Choroid plexus epithelial cell (primary cell): ENCODE measurements at regions not wholly inside any gene's neighbourhood (a gene's known extent, or its start where the extent isn't known, plus 50 kb on each side); places are given as distances from the start of the nearest gene placed in this dataset.

ENCODE experiments used
- DNase-seq: peaks from one replicate; pipeline ENCODE4 v3.0.0-alpha.2; 2010; ENCODE audit warnings: low read depth
- H3K4me3 ChIP-seq: 2 replicates; pipeline ENCODE4 v1.5.1; 2011; ENCODE audit warnings: low read depth, mild to moderate bottlenecking, control low read depth, low read length, moderate library complexity
- CTCF ChIP-seq: conservative IDR thresholded peaks from 2 replicates; pipeline ENCODE4 v1.5.1; 2011; ENCODE audit warnings: low read depth, mild to moderate bottlenecking, control low read depth, inconsistent platforms, low read length, moderate library complexity

- no peak overlapping the region for H3K4me3 ChIP-seq
- DNase-seq = peak; percentile 47
- TF ChIP-seq CTCF = no peak
Observed at GRCh38 chr14:37650356-37651037, 55.1 kb downstream of the TTC6 start.

GRCh38 chr14:37652042-37652441 is 56.6 kb downstream of the TTC6 start:
- TF ChIP-seq CTCF = no peak
- no peak for DNase-seq
- H3K4me3 ChIP-seq = no peak overlapping the region

- no peak overlapping the region for H3K4me3 ChIP-seq
- peak; percentile 21 for DNase-seq
- no peak for TF ChIP-seq CTCF
Observed at GRCh38 chr14:37655418-37655817, 60.0 kb downstream of the TTC6 start.

GRCh38 chr14:37658156-37658555 is 62.7 kb downstream of the TTC6 start:
- no peak for DNase-seq
- H3K4me3 ChIP-seq = no peak overlapping the region
- no peak for TF ChIP-seq CTCF

GRCh38 chr14:37663498-37663897 is 68.1 kb downstream of the TTC6 start:
- no peak for DNase-seq
- H3K4me3 ChIP-seq = no peak overlapping the region
- TF ChIP-seq CTCF = no peak

- no peak for TF ChIP-seq CTCF
- DNase-seq = no peak
- no peak overlapping the region for H3K4me3 ChIP-seq
Observed at GRCh38 chr14:37665479-37665878, 70.0 kb downstream of the TTC6 start.

- TF ChIP-seq CTCF = no peak
- no peak for DNase-seq
Observed at GRCh38 chr14:37665951-37666350, 70.5 kb downstream of the TTC6 start.

More at GRCh38 chr14:37665951-37666350, 70.5 kb downstream of the TTC6 start:
- no peak overlapping the region for H3K4me3 ChIP-seq
